HFFc6 (cell line): ENCODE measurements at regions not wholly inside any gene's neighbourhood (a gene's known extent, or its start where the extent isn't known, plus 50 kb on each side); places are given as distances from the start of the nearest gene placed in this dataset.

Source experiments
- DNase-seq: peaks from one replicate; pipeline ENCODE4 v3.0.0-alpha.2; 2018
- H3K27ac Mint-ChIP-seq: 2 replicates; pipeline ENCODE4 v1.8.0; 2020; ENCODE audit warnings: mild to moderate bottlenecking, mixed read lengths
- H3K27me3 Mint-ChIP-seq: 2 replicates; pipeline ENCODE4 v1.8.0; 2021; ENCODE audit warnings: mild to moderate bottlenecking, moderate library complexity, mixed read lengths; ENCODE audit not compliant: insufficient read depth
- H3K36me3 Mint-ChIP-seq: 2 replicates; pipeline ENCODE4 v1.8.0; 2021; ENCODE audit warnings: low read depth, mixed read lengths
- H3K4me1 Mint-ChIP-seq: 2 replicates; pipeline ENCODE4 v1.8.0; 2020; ENCODE audit warnings: low read depth, mixed read lengths
- H3K4me3 Mint-ChIP-seq: 2 replicates; pipeline ENCODE4 v1.8.0; 2020; ENCODE audit warnings: mild to moderate bottlenecking, moderate library complexity, mixed read lengths
- H3K9me3 Mint-ChIP-seq: 2 replicates; pipeline ENCODE4 v1.8.0; 2020; ENCODE audit warnings: mild to moderate bottlenecking, mixed read lengths
- TF ChIP-seq, protein P1 (sequence below): fragments of 200-600 bp; sonication (generic); IDR thresholded peaks from 2 replicates; pipeline ENCODE4 v1.5.0; 2021; ENCODE audit warnings: antibody characterized with exemption, mild to moderate bottlenecking

- Mint-ChIP-seq H3K27me3 (peaks cover 1% of the 10 kb centered on the region), H3K4me1 (no peaks in the 10 kb centered on the region), H3K36me3 (no peaks in the 10 kb centered on the region), H3K9me3 (no peaks in the 10 kb centered on the region), H3K27ac (no peak overlapping the region), H3K4me3 (no peak overlapping the region)
- no peak for DNase-seq
- TF ChIP-seq, protein P1, sequence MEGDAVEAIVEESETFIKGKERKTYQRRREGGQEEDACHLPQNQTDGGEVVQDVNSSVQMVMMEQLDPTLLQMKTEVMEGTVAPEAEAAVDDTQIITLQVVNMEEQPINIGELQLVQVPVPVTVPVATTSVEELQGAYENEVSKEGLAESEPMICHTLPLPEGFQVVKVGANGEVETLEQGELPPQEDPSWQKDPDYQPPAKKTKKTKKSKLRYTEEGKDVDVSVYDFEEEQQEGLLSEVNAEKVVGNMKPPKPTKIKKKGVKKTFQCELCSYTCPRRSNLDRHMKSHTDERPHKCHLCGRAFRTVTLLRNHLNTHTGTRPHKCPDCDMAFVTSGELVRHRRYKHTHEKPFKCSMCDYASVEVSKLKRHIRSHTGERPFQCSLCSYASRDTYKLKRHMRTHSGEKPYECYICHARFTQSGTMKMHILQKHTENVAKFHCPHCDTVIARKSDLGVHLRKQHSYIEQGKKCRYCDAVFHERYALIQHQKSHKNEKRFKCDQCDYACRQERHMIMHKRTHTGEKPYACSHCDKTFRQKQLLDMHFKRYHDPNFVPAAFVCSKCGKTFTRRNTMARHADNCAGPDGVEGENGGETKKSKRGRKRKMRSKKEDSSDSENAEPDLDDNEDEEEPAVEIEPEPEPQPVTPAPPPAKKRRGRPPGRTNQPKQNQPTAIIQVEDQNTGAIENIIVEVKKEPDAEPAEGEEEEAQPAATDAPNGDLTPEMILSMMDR = no peak
These were observed 202.1 kb upstream of the SLC30A5 start for GRCh38 chr5:68891718-68892117.

- Mint-ChIP-seq H3K36me3 (no peaks in the 10 kb centered on the region), H3K27ac (no peak overlapping the region), H3K9me3 (no peaks in the 10 kb centered on the region), H3K27me3 (no peaks in the 10 kb centered on the region; the same call in 1 of the 2 replicates), H3K4me1 (peaks cover 13% of the 10 kb centered on the region), H3K4me3 (no peak overlapping the region)
- DNase-seq = no peak
- TF ChIP-seq, protein P1 = no peak
These were observed 199.1 kb upstream of the SLC30A5 start for GRCh38 chr5:68894673-68895072.

DNA sequence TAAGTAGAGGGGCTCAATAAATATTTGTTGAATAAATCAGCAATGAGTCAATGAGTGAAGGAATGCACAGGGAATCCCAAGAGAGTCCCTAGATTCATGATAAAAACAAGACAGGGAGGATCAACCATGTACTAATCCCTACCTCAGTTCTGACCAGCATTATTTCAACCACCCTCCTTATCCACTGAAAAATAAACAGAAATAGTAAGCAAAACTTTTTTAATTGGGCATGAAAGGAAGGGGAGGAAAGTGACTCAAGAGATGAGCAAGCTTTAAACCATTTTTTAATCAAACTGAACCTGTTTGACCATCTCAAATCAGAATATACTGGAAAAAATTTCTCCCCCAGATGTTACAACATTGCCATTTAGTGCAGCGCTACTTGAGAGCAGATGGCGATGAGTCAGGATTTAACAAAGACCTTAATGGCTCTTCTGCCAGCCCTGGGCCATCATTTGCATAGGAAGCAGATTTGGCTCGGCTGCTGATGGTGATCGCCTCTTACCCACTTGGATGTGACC, 194.8 kb upstream of the SLC30A5 start:
- H3K27me3 Mint-ChIP-seq = peaks cover 2% of the 10 kb centered on the region
- H3K4me1 Mint-ChIP-seq = peaks cover 14% of the 10 kb centered on the region
- H3K9me3 Mint-ChIP-seq = peaks cover 5% of the 10 kb centered on the region; the same call in 1 of the 2 replicates
- peak overlapping the region; percentile 11; the same call in 1 of the 2 replicates for H3K27ac Mint-ChIP-seq
- H3K4me3 Mint-ChIP-seq = no peak overlapping the region; the same call in 1 of the 2 replicates
- TF ChIP-seq, protein P1 = no peak
- peak; percentile 42 for DNase-seq
- H3K36me3 Mint-ChIP-seq = no peaks in the 10 kb centered on the region

GRCh38 chr5:68911840-68912690, 181.7 kb upstream of the SLC30A5 start:
- TF ChIP-seq, protein P1 = no peak
- Mint-ChIP-seq H3K9me3 (no peaks in the 10 kb centered on the region), H3K36me3 (no peaks in the 10 kb centered on the region), H3K27me3 (no peaks in the 10 kb centered on the region; the same call in 1 of the 2 replicates), H3K4me3 (no peak overlapping the region), H3K4me1 (no peaks in the 10 kb centered on the region), H3K27ac (no peak overlapping the region)
- peak; percentile 45 for DNase-seq

DNA sequence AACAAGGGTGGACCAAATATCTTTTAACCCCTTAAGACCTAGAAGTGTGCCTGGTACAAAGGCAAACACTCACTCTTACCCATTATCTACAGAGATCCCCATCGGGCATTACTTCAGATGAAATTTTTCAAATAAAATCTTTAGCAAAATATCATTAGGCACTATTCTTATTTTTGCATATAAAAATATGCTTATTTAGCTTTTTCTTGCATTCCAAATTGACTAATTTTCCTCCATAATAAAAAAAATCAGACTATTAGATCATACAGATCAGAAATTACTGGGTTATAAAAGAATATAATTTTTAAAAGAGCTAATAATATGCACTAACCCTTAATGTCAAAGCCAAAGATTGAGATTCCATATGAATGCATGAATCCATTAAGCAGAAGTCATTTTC, 178.7 kb upstream of the SLC30A5 start:
- no peaks in the 10 kb centered on the region for H3K4me1 Mint-ChIP-seq
- H3K27me3 Mint-ChIP-seq = no peaks in the 10 kb centered on the region; the same call in 1 of the 2 replicates
- H3K27ac Mint-ChIP-seq = no peak overlapping the region
- no peaks in the 10 kb centered on the region for H3K36me3 Mint-ChIP-seq
- H3K4me3 Mint-ChIP-seq = no peak overlapping the region
- DNase-seq = no peak
- TF ChIP-seq, protein P1 = no peak
- H3K9me3 Mint-ChIP-seq = peaks cover 9% of the 10 kb centered on the region
